SK-N-SH (cell line): ENCODE measurements at regions not wholly inside any gene's neighbourhood (a gene's known extent, or its start where the extent isn't known, plus 50 kb on each side); places are given as distances from the start of the nearest gene placed in this dataset.

Experiments
- GATA2 ChIP-seq: sonication (generic); formaldehyde crosslinking; IDR thresholded peaks from 2 replicates; pipeline ENCODE4 v1.5.0; 2020; ENCODE audit warnings: mild to moderate bottlenecking, missing genetic modification reagents
- NRF1 ChIP-seq: IDR thresholded peaks from 2 replicates; pipeline ENCODE4 v1.6.1; 2012; ENCODE audit warnings: low read depth, mild to moderate bottlenecking, low read length
- TAF1 ChIP-seq: IDR thresholded peaks from 2 replicates; pipeline ENCODE4 v1.6.1; 2012; ENCODE audit warnings: low read depth, mild to moderate bottlenecking, low read length, moderate library complexity, borderline replicate concordance
- TF ChIP-seq, protein P1 (sequence below): fragments of 200-600 bp; sonication (generic); IDR thresholded peaks from 2 replicates; pipeline ENCODE4 v1.6.1; 2017; ENCODE audit warnings: antibody characterized with exemption, mild to moderate bottlenecking, moderate library complexity

DNA sequence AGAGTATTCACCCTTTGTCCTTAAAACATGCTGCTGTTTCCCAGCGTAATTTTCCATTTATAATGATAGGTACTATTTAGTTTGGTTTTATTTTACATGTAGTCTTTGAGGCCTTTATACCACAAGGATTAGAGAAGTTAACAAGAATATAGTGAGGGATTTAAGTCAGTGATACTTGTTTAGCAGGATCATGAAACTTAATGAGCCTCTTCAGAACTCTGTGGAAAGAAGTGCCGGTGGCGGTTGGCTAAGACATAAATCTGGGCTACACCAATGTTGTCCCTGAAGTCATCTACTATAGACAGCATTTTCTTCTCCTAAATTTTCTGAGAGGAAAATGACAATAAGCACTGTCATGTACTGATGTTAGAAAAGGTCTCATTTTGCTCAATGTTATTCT lies 1226.0 kb upstream of the SEL1L start:
- TF ChIP-seq NRF1 (no peak), TAF1 (no peak), GATA2 (CRISPR knock-in tag) (no peak)
- TF ChIP-seq, protein P1, sequence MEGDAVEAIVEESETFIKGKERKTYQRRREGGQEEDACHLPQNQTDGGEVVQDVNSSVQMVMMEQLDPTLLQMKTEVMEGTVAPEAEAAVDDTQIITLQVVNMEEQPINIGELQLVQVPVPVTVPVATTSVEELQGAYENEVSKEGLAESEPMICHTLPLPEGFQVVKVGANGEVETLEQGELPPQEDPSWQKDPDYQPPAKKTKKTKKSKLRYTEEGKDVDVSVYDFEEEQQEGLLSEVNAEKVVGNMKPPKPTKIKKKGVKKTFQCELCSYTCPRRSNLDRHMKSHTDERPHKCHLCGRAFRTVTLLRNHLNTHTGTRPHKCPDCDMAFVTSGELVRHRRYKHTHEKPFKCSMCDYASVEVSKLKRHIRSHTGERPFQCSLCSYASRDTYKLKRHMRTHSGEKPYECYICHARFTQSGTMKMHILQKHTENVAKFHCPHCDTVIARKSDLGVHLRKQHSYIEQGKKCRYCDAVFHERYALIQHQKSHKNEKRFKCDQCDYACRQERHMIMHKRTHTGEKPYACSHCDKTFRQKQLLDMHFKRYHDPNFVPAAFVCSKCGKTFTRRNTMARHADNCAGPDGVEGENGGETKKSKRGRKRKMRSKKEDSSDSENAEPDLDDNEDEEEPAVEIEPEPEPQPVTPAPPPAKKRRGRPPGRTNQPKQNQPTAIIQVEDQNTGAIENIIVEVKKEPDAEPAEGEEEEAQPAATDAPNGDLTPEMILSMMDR: no peak
